HEK293 (cell line): ENCODE measurements at regions not wholly inside any gene's neighbourhood (a gene's known extent, or its start where the extent isn't known, plus 50 kb on each side); places are given as distances from the start of the nearest gene placed in this dataset.
A peak's percentile ranks its signal among the peaks of the same experiment; 100 is the strongest.

ENCODE experiments used
- CTCF ChIA-PET: fragments of 350-600 bp; formaldehyde crosslinking; extraction: SDS; loops from one replicate; lab custom pipeline; 2021; ENCODE audit warnings: antibody characterized with exemption; lab: Yijun Ruan, JAX
- POLR2A ChIA-PET: fragments of 300-600 bp; formaldehyde crosslinking; extraction: SDS; loops from one replicate; lab custom pipeline; 2020; ENCODE audit warnings: antibody characterized with exemption, inconsistent platforms; lab: Yijun Ruan, JAX
- H3K27ac ChIP-seq: fragments of 200-500 bp; sonication (Bioruptor generic); 2 replicates; pipeline ENCODE4 v1.5.1; 2014; ENCODE audit warnings: low read depth, low read length, control low read depth, inconsistent platforms; ENCODE audit errors: extremely low read depth
- H3K36me3 ChIP-seq, 2 experiments: fragments of 200-500 bp in 1 of 2; sonication (Bioruptor generic) in 1 of 2; 1 replicate in 1 of 2; 2 replicates in 1 of 2; pipeline ENCODE4 v1.5.1; 2014 to 2017; ENCODE audit warnings: inconsistent platforms in 2 of 2, low read length in 2 of 2; ENCODE audit not compliant: control insufficient read depth in 2 of 2, insufficient read depth in 1 of 2
- H3K4me1 ChIP-seq: fragments of 200-500 bp; sonication (Bioruptor generic); 2 replicates; pipeline ENCODE4 v1.5.1; 2014; ENCODE audit warnings: mild to moderate bottlenecking, low read length, inconsistent platforms; ENCODE audit not compliant: control insufficient read depth, insufficient read depth
- H3K4me3 ChIP-seq: 2 replicates; pipeline ENCODE4 v1.5.1; 2011; ENCODE audit warnings: low read depth, mild to moderate bottlenecking, control low read depth, low read length, moderate library complexity
- H3K9me3 ChIP-seq: fragments of 200-500 bp; sonication (Bioruptor generic); 2 replicates; pipeline ENCODE4 v1.5.1; 2014; ENCODE audit warnings: low read depth, low read length, inconsistent platforms; ENCODE audit not compliant: control insufficient read depth, insufficient read depth
- EGR2 ChIP-seq: fragments of 450-650 bp; formaldehyde crosslinking; IDR thresholded peaks from 2 replicates; pipeline ENCODE4 v1.5.1; 2016; ENCODE audit warnings: low read depth, missing biosample characterization, missing genetic modification characterization
- FEZF1 ChIP-seq: fragments of 450-650 bp; formaldehyde crosslinking; IDR thresholded peaks from 2 replicates; pipeline ENCODE4 v1.5.1; 2016; ENCODE audit warnings: missing biosample characterization, missing genetic modification characterization
- GFI1B ChIP-seq: fragments of 450-650 bp; formaldehyde crosslinking; IDR thresholded peaks from 2 replicates; pipeline ENCODE4 v1.5.1; 2016; ENCODE audit warnings: missing biosample characterization, missing genetic modification characterization
- IKZF3 ChIP-seq: fragments of 450-650 bp; IDR thresholded peaks from 2 replicates; pipeline ENCODE4 v1.5.0; 2018; ENCODE audit warnings: missing biosample characterization, mild to moderate bottlenecking, missing genetic modification characterization, moderate library complexity
- RBAK ChIP-seq: fragments of 450-650 bp; formaldehyde crosslinking; IDR thresholded peaks from 2 replicates; pipeline ENCODE4 v1.5.1; 2016; ENCODE audit warnings: missing biosample characterization, missing genetic modification characterization
- SP3 ChIP-seq: fragments of 450-650 bp; formaldehyde crosslinking; IDR thresholded peaks from 2 replicates; pipeline ENCODE4 v1.5.1; 2016; ENCODE audit warnings: missing biosample characterization, missing genetic modification characterization
- TRIM28 ChIP-seq: IDR thresholded peaks from 2 replicates; pipeline ENCODE4 v1.6.1; 2011; ENCODE audit warnings: low read length, control low read depth, borderline replicate concordance
- YY1 ChIP-seq: fragments of 450-650 bp; formaldehyde crosslinking; IDR thresholded peaks from 2 replicates; pipeline ENCODE4 v1.5.1; 2018; ENCODE audit warnings: missing biosample characterization, missing genetic modification characterization
- ZBTB17 ChIP-seq: fragments of 450-650 bp; formaldehyde crosslinking; IDR thresholded peaks from 2 replicates; pipeline ENCODE4 v1.5.1; 2016; ENCODE audit warnings: missing biosample characterization, missing genetic modification characterization
- ZBTB44 ChIP-seq: fragments of 450-650 bp; IDR thresholded peaks from 2 replicates; pipeline ENCODE4 v1.5.1; 2018; ENCODE audit warnings: missing biosample characterization, mild to moderate bottlenecking, missing genetic modification characterization
- ZFHX2 ChIP-seq: fragments of 450-650 bp; formaldehyde crosslinking; conservative IDR thresholded peaks from 2 replicates; pipeline ENCODE4 v1.5.1; 2016; ENCODE audit warnings: missing biosample characterization, missing genetic modification characterization
- ZFP41 ChIP-seq: fragments of 450-650 bp; formaldehyde crosslinking; IDR thresholded peaks from 2 replicates; pipeline ENCODE4 v1.5.1; 2016; ENCODE audit warnings: missing biosample characterization, missing genetic modification characterization, borderline replicate concordance
- ZFP69B ChIP-seq: fragments of 450-650 bp; formaldehyde crosslinking; IDR thresholded peaks from 2 replicates; pipeline ENCODE4 v1.5.1; 2016; ENCODE audit warnings: missing biosample characterization, missing genetic modification characterization
- ZNF148 ChIP-seq: fragments of 450-650 bp; formaldehyde crosslinking; IDR thresholded peaks from 2 replicates; pipeline ENCODE4 v1.5.0; 2017; ENCODE audit warnings: missing biosample characterization, missing genetic modification characterization, borderline replicate concordance
- ZNF16 ChIP-seq: fragments of 450-650 bp; formaldehyde crosslinking; IDR thresholded peaks from 2 replicates; pipeline ENCODE4 v1.5.1; 2016; ENCODE audit warnings: low read depth, missing biosample characterization, missing genetic modification characterization
- ZNF175 ChIP-seq: fragments of 450-650 bp; formaldehyde crosslinking; IDR thresholded peaks from 2 replicates; pipeline ENCODE4 v1.5.1; 2016; ENCODE audit warnings: missing biosample characterization, missing genetic modification characterization
- ZNF221 ChIP-seq: fragments of 450-650 bp; formaldehyde crosslinking; IDR thresholded peaks from 2 replicates; pipeline ENCODE4 v1.5.1; 2017; ENCODE audit warnings: missing biosample characterization, missing genetic modification characterization, borderline replicate concordance
- ZNF23 ChIP-seq: fragments of 450-650 bp; formaldehyde crosslinking; IDR thresholded peaks from 2 replicates; pipeline ENCODE4 v1.5.1; 2016; ENCODE audit warnings: missing biosample characterization, missing genetic modification characterization, borderline replicate concordance
- ZNF239 ChIP-seq: fragments of 450-650 bp; formaldehyde crosslinking; IDR thresholded peaks from 2 replicates; pipeline ENCODE4 v1.5.1; 2016; ENCODE audit warnings: missing biosample characterization, missing genetic modification characterization
- ZNF292 ChIP-seq: fragments of 450-650 bp; formaldehyde crosslinking; IDR thresholded peaks from 2 replicates; pipeline ENCODE4 v1.5.1; 2016; ENCODE audit warnings: low read depth, missing biosample characterization, missing genetic modification characterization, borderline replicate concordance
- ZNF433 ChIP-seq: fragments of 450-650 bp; formaldehyde crosslinking; IDR thresholded peaks from 2 replicates; pipeline ENCODE4 v1.5.1; 2016; ENCODE audit warnings: missing biosample characterization, missing genetic modification characterization, low read depth
- ZNF544 ChIP-seq: fragments of 450-650 bp; formaldehyde crosslinking; IDR thresholded peaks from 2 replicates; pipeline ENCODE4 v1.5.0; 2017; ENCODE audit warnings: missing biosample characterization, missing genetic modification characterization
- ZNF664 ChIP-seq: fragments of 450-650 bp; formaldehyde crosslinking; IDR thresholded peaks from 2 replicates; pipeline ENCODE4 v1.5.1; 2016; ENCODE audit warnings: missing biosample characterization, missing genetic modification characterization
- ZNF707 ChIP-seq: fragments of 450-650 bp; formaldehyde crosslinking; IDR thresholded peaks from 2 replicates; pipeline ENCODE4 v1.5.1; 2016; ENCODE audit warnings: missing biosample characterization, missing genetic modification characterization
- ZNF843 ChIP-seq: fragments of 450-650 bp; formaldehyde crosslinking; IDR thresholded peaks from 2 replicates; pipeline ENCODE4 v1.5.1; 2016; ENCODE audit warnings: missing biosample characterization, missing genetic modification characterization
- TF ChIP-seq, protein P1 (sequence below): fragments of 450-650 bp; formaldehyde crosslinking; IDR thresholded peaks from 2 replicates; pipeline ENCODE4 v1.5.1; 2017; ENCODE audit warnings: missing biosample characterization, missing genetic modification characterization

DNA sequence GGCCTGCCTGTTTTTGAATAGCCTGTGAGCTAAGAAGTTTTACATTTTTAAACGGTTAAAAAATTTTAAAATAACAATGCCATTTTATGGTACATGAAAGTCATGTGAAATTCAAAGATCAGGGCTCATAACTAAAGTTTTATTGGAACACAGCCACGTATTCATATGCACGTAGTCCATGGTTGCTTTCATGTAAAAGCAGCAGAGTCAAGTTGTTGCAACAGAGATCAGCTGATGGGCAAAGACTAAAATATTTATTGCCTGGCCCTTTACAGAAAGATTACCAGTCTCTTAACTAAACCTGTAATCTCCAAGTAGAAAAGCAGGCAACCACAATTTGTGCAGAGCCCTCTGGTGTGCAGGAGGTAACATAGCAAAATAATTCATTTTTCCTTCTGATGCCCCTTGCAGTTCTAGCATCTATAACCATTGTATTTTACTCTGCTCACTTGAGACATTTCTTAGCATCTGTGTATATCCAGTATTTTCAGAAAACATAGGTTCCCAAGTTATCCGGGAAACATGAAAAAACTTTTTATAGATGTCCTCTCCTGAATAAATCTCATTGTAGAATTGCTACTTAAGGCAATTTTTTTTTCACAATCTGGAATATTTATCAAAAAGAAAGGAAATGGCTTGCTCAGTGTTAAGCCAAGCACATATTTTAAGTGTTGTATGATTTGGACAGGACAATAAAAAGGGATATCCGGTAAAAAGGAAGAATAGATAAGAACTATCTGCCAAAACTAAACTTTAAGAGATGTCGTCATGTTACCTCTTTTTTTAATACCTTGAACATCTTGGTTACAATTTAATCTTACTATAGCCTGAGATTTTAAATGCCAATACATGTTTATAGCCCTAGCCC lies 430.8 kb downstream of the PLPP3 start:
- Histone ChIP-seq H3K9me3 (no peaks in the 10 kb centered on the region), H3K36me3 (no peaks in the 10 kb centered on the region), H3K4me1 (no peaks in the 10 kb centered on the region), H3K4me3 (no peak overlapping the region), H3K27ac (no peak overlapping the region)
- POLR2A ChIA-PET: no interaction called here
- TF ChIP-seq YY1 (tag by site-specific recombination) (no peak), ZBTB44 (tag by site-specific recombination) (no peak), ZNF664 (tag by site-specific recombination) (no peak), ZFP41 (tag by site-specific recombination) (no peak), TRIM28 (no peak)
- TF ChIP-seq, protein P1, sequence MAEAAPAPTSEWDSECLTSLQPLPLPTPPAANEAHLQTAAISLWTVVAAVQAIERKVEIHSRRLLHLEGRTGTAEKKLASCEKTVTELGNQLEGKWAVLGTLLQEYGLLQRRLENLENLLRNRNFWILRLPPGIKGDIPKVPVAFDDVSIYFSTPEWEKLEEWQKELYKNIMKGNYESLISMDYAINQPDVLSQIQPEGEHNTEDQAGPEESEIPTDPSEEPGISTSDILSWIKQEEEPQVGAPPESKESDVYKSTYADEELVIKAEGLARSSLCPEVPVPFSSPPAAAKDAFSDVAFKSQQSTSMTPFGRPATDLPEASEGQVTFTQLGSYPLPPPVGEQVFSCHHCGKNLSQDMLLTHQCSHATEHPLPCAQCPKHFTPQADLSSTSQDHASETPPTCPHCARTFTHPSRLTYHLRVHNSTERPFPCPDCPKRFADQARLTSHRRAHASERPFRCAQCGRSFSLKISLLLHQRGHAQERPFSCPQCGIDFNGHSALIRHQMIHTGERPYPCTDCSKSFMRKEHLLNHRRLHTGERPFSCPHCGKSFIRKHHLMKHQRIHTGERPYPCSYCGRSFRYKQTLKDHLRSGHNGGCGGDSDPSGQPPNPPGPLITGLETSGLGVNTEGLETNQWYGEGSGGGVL (tag by site-specific recombination): no peak
- CTCF ChIA-PET: no interaction called here

- POLR2A ChIA-PET: no interaction called here
- CTCF ChIA-PET: no interaction called here
- Histone ChIP-seq H3K27ac (no peak overlapping the region), H3K4me3 (no peak overlapping the region), H3K4me1 (no peaks in the 10 kb centered on the region), H3K9me3 (no peaks in the 10 kb centered on the region), H3K36me3 (no peaks in the 10 kb centered on the region)
- peak; percentile 52 for TF ChIP-seq ZFHX2 (tag by site-specific recombination)
- no peak for TF ChIP-seq IKZF3 (tag by site-specific recombination)
- TF ChIP-seq EGR2 (tag by site-specific recombination): peak; percentile 63
- TF ChIP-seq FEZF1 (tag by site-specific recombination): no peak
These were observed 431.9 kb downstream of the PLPP3 start for GRCh38 chr1:56147459-56147858.

DNA sequence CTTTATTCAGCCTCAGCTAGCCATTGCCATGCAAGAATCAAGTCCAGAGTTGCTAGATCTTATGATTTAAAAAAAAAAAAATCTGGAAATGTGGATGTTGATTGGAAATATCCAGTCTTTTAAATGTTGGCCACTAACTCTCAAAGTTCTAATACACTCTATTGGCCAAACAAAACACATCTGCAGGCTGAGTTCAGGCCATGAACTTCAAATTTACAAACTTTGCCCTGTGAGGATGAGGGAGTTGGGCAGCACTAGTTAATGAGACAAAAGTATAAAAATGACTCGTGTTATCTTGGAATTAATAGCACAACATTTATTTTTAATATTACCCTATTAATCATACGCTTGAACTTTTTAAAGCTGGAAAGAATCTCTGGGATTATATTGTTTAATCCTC lies 432.3 kb downstream of the PLPP3 start:
- Histone ChIP-seq H3K27ac (no peak overlapping the region), H3K4me1 (no peaks in the 10 kb centered on the region), H3K4me3 (no peak overlapping the region), H3K36me3 (no peaks in the 10 kb centered on the region), H3K9me3 (no peaks in the 10 kb centered on the region)
- ChIA-PET CTCF (no interaction called here), POLR2A (no interaction called here)
- no peak for TF ChIP-seq GFI1B (tag by site-specific recombination)
- no peak for TF ChIP-seq ZNF148 (tag by site-specific recombination)
- no peak for TF ChIP-seq ZNF707 (tag by site-specific recombination)
- no peak for TF ChIP-seq ZNF292 (tag by site-specific recombination)
- TF ChIP-seq ZNF23 (tag by site-specific recombination): no peak
- TF ChIP-seq ZNF175 (tag by site-specific recombination): no peak
- TF ChIP-seq SP3: no peak
- no peak for TF ChIP-seq ZNF544 (tag by site-specific recombination)
- no peak for TF ChIP-seq ZNF221
- TF ChIP-seq ZBTB17 (tag by site-specific recombination): no peak
- no peak for TF ChIP-seq ZNF239
- TF ChIP-seq ZFP69B: no peak
- TF ChIP-seq ZNF843 (tag by site-specific recombination): no peak
- TF ChIP-seq RBAK (tag by site-specific recombination): no peak
- TF ChIP-seq ZNF433 (tag by site-specific recombination): no peak
- TF ChIP-seq ZNF16 (tag by site-specific recombination): no peak
